ENCODE measurements at regions not wholly inside any gene's neighbourhood (a gene's known extent, or its start where the extent isn't known, plus 50 kb on each side); places are given as distances from the start of the nearest gene placed in this dataset.
A peak's percentile ranks its signal among the peaks of the same experiment; 100 is the strongest.

GRCh38 chr6:110043366-110043994 is 65.4 kb downstream of the GPR6 start:
- no peak overlapping the region for H3K18ac ChIP-seq (ENCODE audit: low read depth in 1 of 2, low read length in 2 of 2)
- peaks cover 1% of the 10 kb centered on the region for H3K4me1 ChIP-seq (ENCODE audit: control insufficient read depth, insufficient read depth, low read depth, low read length)
- no peak overlapping the region for H3K4me3 ChIP-seq (ENCODE audit: insufficient read depth in 1 of 2, low read depth in 1 of 2, low read length in 2 of 2)
- 61% methylated on average over 4 of the region's 6 CpGs for WGBS
- H2BK120ac ChIP-seq (ENCODE audit: low read depth, low read length) = no peak overlapping the region
- no peaks in the 10 kb centered on the region for H3K36me3 ChIP-seq (ENCODE audit: control insufficient read depth in 1 of 2, insufficient read depth in 2 of 2, low read depth in 1 of 2, low read length in 2 of 2)
- no peak overlapping the region for H4K8ac ChIP-seq (ENCODE audit: low read length)
- H3K9me3 ChIP-seq (ENCODE audit: control insufficient read depth, low read length) = peaks cover 5% of the 10 kb centered on the region
- no peak overlapping the region for H3K27ac ChIP-seq (ENCODE audit: low read length, poor library complexity, severe bottlenecking)
- peaks cover 0 to 9% of the 10 kb centered on the region in 2 experiments for H3K27me3 ChIP-seq (ENCODE audit: control insufficient read depth in 1 of 2, insufficient read depth in 1 of 2, low read length in 2 of 2)
- H2AK5ac ChIP-seq (ENCODE audit: low read length, severe bottlenecking) = no peak overlapping the region
- no peak overlapping the region for H3K4ac ChIP-seq (ENCODE audit: low read depth in 1 of 2, low read length in 2 of 2)
- no peak overlapping the region for H3K23ac ChIP-seq (ENCODE audit: low read length in 2 of 2)
- H2BK5ac ChIP-seq (ENCODE audit: low read depth, low read length, poor library complexity, severe bottlenecking) = no peak overlapping the region
- H3K9ac ChIP-seq (ENCODE audit: low read length) = no peak overlapping the region
- H3K14ac ChIP-seq (ENCODE audit: low read length in 2 of 2) = no peak overlapping the region
- no peak for DNase-seq
- H2AFZ ChIP-seq (ENCODE audit: low read depth, low read length) = no peak overlapping the region
- no peak overlapping the region for H2BK12ac ChIP-seq (ENCODE audit: low read length in 2 of 2)
- no peaks in the 10 kb centered on the region for H3K79me1 ChIP-seq (replicated peaks; ENCODE audit: low read length, poor library complexity, severe bottlenecking)
- H2BK15ac ChIP-seq (ENCODE audit: low read depth, poor library complexity, severe bottlenecking) = no peak overlapping the region
- H4K91ac ChIP-seq (ENCODE audit: low read length) = no peak overlapping the region
- no peak overlapping the region for H3K4me2 ChIP-seq (ENCODE audit: low read length, poor library complexity, severe bottlenecking)

DNA sequence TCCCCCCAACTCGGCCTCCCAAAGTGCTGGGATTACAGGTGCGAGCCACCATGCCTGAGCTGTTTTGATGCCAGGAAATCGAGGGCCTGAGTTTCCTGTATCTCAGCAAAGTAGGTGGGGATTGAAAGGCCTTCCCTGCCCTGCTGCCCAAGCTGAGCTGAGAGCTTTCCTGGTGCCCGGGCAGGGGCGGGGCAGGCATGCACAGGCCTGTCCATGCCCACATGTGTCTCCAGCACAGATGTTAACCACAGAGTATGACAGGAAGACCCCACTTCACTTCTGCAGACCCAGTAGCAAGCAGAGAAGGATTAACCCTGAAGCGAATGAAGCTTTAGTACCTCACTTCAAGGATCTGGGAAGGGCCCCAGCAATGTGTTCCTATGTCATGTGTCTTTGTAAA is 66.0 kb downstream of the GPR6 start:
- Histone ChIP-seq H3K79me1 (replicated peaks; ENCODE audit: low read length, poor library complexity, severe bottlenecking) (no peaks in the 10 kb centered on the region), H2AK5ac (ENCODE audit: low read length, severe bottlenecking) (no peak overlapping the region), H3K27me3 (ENCODE audit: control insufficient read depth in 1 of 2, insufficient read depth in 1 of 2, low read length in 2 of 2) (peaks cover 0 to 14% of the 10 kb centered on the region in 2 experiments), H3K27ac (ENCODE audit: low read length, poor library complexity, severe bottlenecking) (no peak overlapping the region), H3K9me3 (ENCODE audit: control insufficient read depth, low read length) (peaks cover 5% of the 10 kb centered on the region), H4K8ac (ENCODE audit: low read length) (no peak overlapping the region), H3K18ac (ENCODE audit: low read depth in 1 of 2, low read length in 2 of 2) (no peak overlapping the region), H3K14ac (ENCODE audit: low read length in 2 of 2) (peak overlapping the region in 1 of 2 experiments; percentile 9), H3K9ac (ENCODE audit: low read length) (no peak overlapping the region), H3K4me3 (ENCODE audit: insufficient read depth in 1 of 2, low read depth in 1 of 2, low read length in 2 of 2) (no peak overlapping the region), H2AFZ (ENCODE audit: low read depth, low read length) (no peak overlapping the region), H3K4me2 (ENCODE audit: low read length, poor library complexity, severe bottlenecking) (no peak overlapping the region), H2BK5ac (ENCODE audit: low read depth, low read length, poor library complexity, severe bottlenecking) (no peak overlapping the region), H3K36me3 (ENCODE audit: control insufficient read depth in 1 of 2, insufficient read depth in 2 of 2, low read depth in 1 of 2, low read length in 2 of 2) (no peaks in the 10 kb centered on the region), H2BK120ac (ENCODE audit: low read depth, low read length) (no peak overlapping the region), H3K23ac (ENCODE audit: low read length in 2 of 2) (no peak overlapping the region), H4K91ac (ENCODE audit: low read length) (no peak overlapping the region), H2BK15ac (ENCODE audit: low read depth, poor library complexity, severe bottlenecking) (no peak overlapping the region), H3K4ac (ENCODE audit: low read depth in 1 of 2, low read length in 2 of 2) (no peak overlapping the region), H3K4me1 (ENCODE audit: control insufficient read depth, insufficient read depth, low read depth, low read length) (peaks cover 1% of the 10 kb centered on the region), H2BK12ac (ENCODE audit: low read length in 2 of 2) (no peak overlapping the region)
- 80% methylated on average over 6 of the region's 6 CpGs for WGBS
- DNase-seq = no peak

DNA sequence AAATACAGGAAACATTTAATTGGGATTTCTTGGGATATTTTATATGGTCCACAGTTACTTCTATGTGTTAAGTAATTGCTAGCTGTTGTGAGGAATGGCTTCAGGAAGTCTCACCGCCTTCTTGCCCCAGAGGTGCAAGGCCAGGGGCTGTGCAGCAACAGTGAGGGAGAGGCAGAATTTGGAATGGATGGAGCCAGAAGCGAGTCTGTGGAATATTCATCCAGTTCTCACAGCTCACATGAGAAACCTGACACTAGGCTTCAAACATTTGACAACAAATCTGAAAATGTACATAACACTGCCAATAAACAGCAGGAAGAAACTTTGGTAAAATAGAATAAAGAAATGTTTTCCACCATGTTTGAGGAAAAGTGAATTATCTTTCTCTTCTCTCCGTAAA is 66.5 kb downstream of the GPR6 start:
- Histone ChIP-seq H3K36me3 (ENCODE audit: control insufficient read depth in 1 of 2, insufficient read depth in 2 of 2, low read depth in 1 of 2, low read length in 2 of 2) (no peaks in the 10 kb centered on the region), H3K27ac (ENCODE audit: low read length, poor library complexity, severe bottlenecking) (no peak overlapping the region), H3K4me2 (ENCODE audit: low read length, poor library complexity, severe bottlenecking) (no peak overlapping the region), H3K9ac (ENCODE audit: low read length) (no peak overlapping the region), H2BK5ac (ENCODE audit: low read depth, low read length, poor library complexity, severe bottlenecking) (no peak overlapping the region), H3K4me1 (ENCODE audit: control insufficient read depth, insufficient read depth, low read depth, low read length) (peaks cover 1% of the 10 kb centered on the region), H4K91ac (ENCODE audit: low read length) (no peak overlapping the region), H2AFZ (ENCODE audit: low read depth, low read length) (no peak overlapping the region), H3K4me3 (ENCODE audit: insufficient read depth in 1 of 2, low read depth in 1 of 2, low read length in 2 of 2) (no peak overlapping the region), H3K9me3 (ENCODE audit: control insufficient read depth, low read length) (peaks cover 5% of the 10 kb centered on the region), H3K14ac (ENCODE audit: low read length in 2 of 2) (no peak overlapping the region), H2BK120ac (ENCODE audit: low read depth, low read length) (no peak overlapping the region), H3K18ac (ENCODE audit: low read depth in 1 of 2, low read length in 2 of 2) (no peak overlapping the region), H2AK5ac (ENCODE audit: low read length, severe bottlenecking) (no peak overlapping the region), H3K23ac (ENCODE audit: low read length in 2 of 2) (no peak overlapping the region), H2BK15ac (ENCODE audit: low read depth, poor library complexity, severe bottlenecking) (no peak overlapping the region), H2BK12ac (ENCODE audit: low read length in 2 of 2) (no peak overlapping the region), H3K4ac (ENCODE audit: low read depth in 1 of 2, low read length in 2 of 2) (no peak overlapping the region), H4K8ac (ENCODE audit: low read length) (no peak overlapping the region), H3K79me1 (replicated peaks; ENCODE audit: low read length, poor library complexity, severe bottlenecking) (no peaks in the 10 kb centered on the region), H3K27me3 (ENCODE audit: control insufficient read depth in 1 of 2, insufficient read depth in 1 of 2, low read length in 2 of 2) (peaks cover 0 to 15% of the 10 kb centered on the region in 2 experiments)
- no peak for DNase-seq
- 97% methylated on average over 2 of the region's 3 CpGs for WGBS

DNA sequence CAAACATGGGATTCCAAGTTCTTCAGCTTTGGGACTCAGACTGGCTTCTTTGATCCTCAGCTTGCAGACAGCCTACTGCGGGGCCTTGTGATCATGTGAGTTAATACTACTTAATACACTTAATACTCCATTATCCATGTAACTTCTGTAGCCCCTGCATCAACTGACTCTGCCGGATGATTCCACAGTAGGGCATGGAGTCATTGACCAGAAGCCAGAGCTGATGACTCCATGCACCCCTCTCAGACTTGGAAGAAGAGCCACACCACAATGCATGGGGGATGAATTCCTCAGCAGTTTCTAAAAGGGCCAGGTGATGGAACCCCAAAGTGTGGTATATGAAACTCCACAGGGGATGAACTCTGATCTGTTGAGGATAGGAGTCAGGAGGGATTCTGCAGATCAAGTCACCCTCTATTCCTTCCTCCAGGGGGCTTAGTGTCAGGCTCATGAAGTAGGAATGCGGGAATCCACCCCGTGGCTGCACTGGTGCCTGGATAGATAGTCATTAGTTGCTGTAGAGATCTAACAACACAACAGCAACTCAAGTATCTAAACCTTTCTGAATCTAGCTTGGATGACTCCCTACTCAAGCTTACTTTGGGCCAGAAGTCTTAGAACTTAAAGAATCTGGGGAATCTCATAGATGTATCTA is 70.2 kb downstream of the GPR6 start:
- Histone ChIP-seq H2BK120ac (ENCODE audit: low read depth, low read length) (no peak overlapping the region), H2BK15ac (ENCODE audit: low read depth, poor library complexity, severe bottlenecking) (no peak overlapping the region), H3K27ac (ENCODE audit: low read length, poor library complexity, severe bottlenecking) (no peak overlapping the region), H3K4ac (ENCODE audit: low read depth in 1 of 2, low read length in 2 of 2) (no peak overlapping the region), H3K4me2 (ENCODE audit: low read length, poor library complexity, severe bottlenecking) (no peak overlapping the region), H3K27me3 (ENCODE audit: control insufficient read depth in 1 of 2, insufficient read depth in 1 of 2, low read length in 2 of 2) (peaks cover 13 to 28% of the 10 kb centered on the region in 2 experiments), H2BK12ac (ENCODE audit: low read length in 2 of 2) (no peak overlapping the region), H2BK5ac (ENCODE audit: low read depth, low read length, poor library complexity, severe bottlenecking) (no peak overlapping the region), H3K4me3 (ENCODE audit: insufficient read depth in 1 of 2, low read depth in 1 of 2, low read length in 2 of 2) (no peak overlapping the region), H2AFZ (ENCODE audit: low read depth, low read length) (no peak overlapping the region), H3K79me1 (replicated peaks; ENCODE audit: low read length, poor library complexity, severe bottlenecking) (no peaks in the 10 kb centered on the region), H3K23ac (ENCODE audit: low read length in 2 of 2) (no peak overlapping the region), H3K9ac (ENCODE audit: low read length) (no peak overlapping the region), H4K8ac (ENCODE audit: low read length) (no peak overlapping the region), H2AK5ac (ENCODE audit: low read length, severe bottlenecking) (no peak overlapping the region), H3K36me3 (ENCODE audit: control insufficient read depth in 1 of 2, insufficient read depth in 2 of 2, low read depth in 1 of 2, low read length in 2 of 2) (no peaks in the 10 kb centered on the region), H3K9me3 (ENCODE audit: control insufficient read depth, low read length) (peaks cover 5% of the 10 kb centered on the region), H4K91ac (ENCODE audit: low read length) (no peak overlapping the region), H3K4me1 (ENCODE audit: control insufficient read depth, insufficient read depth, low read depth, low read length) (peaks cover 1% of the 10 kb centered on the region), H3K14ac (ENCODE audit: low read length in 2 of 2) (no peak overlapping the region), H3K18ac (ENCODE audit: low read depth in 1 of 2, low read length in 2 of 2) (no peak overlapping the region)
- WGBS = 89% methylated on average over 3 of the region's 4 CpGs
- peak; percentile 16 for DNase-seq
